ENCODE measurements at regions not wholly inside any gene's neighbourhood (a gene's known extent, or its start where the extent isn't known, plus 50 kb on each side); places are given as distances from the start of the nearest gene placed in this dataset.

GRCh38 chr16:86067936-86068335 lies 169.0 kb downstream of the IRF8 start:
- peaks cover 11% of the 10 kb centered on the region for H3K27me3 ChIP-seq (ENCODE audit: control insufficient read depth, insufficient read depth, low read length)
- no peak overlapping the region for H3K4me3 ChIP-seq (ENCODE audit: low read length)
- no peaks in the 10 kb centered on the region for H3K4me1 ChIP-seq (ENCODE audit: control insufficient read depth, low read depth, low read length)
- H3K9ac ChIP-seq (ENCODE audit: low read length): no peak overlapping the region
- no peak overlapping the region for H3K27ac ChIP-seq (ENCODE audit: low read length)
- no peaks in the 10 kb centered on the region for H3K9me3 ChIP-seq (ENCODE audit: control insufficient read depth, low read depth, low read length)
- no peaks in the 10 kb centered on the region for H3K36me3 ChIP-seq (ENCODE audit: control insufficient read depth, low read depth, low read length)

GRCh38 chr16:86068722-86069121 lies 169.8 kb downstream of the IRF8 start:
- no peaks in the 10 kb centered on the region for H3K4me1 ChIP-seq (ENCODE audit: control insufficient read depth, low read depth, low read length)
- no peak overlapping the region for H3K27ac ChIP-seq (ENCODE audit: low read length)
- H3K4me3 ChIP-seq (ENCODE audit: low read length): no peak overlapping the region
- no peaks in the 10 kb centered on the region for H3K36me3 ChIP-seq (ENCODE audit: control insufficient read depth, low read depth, low read length)
- peaks cover 8% of the 10 kb centered on the region for H3K27me3 ChIP-seq (ENCODE audit: control insufficient read depth, insufficient read depth, low read length)
- no peak overlapping the region for H3K9ac ChIP-seq (ENCODE audit: low read length)
- H3K9me3 ChIP-seq (ENCODE audit: control insufficient read depth, low read depth, low read length): no peaks in the 10 kb centered on the region

GRCh38 chr16:86069736-86070298 lies 170.9 kb downstream of the IRF8 start:
- H3K27me3 ChIP-seq (ENCODE audit: control insufficient read depth, insufficient read depth, low read length): peaks cover 8% of the 10 kb centered on the region
- no peak overlapping the region for H3K27ac ChIP-seq (ENCODE audit: low read length)
- no peak overlapping the region for H3K4me3 ChIP-seq (ENCODE audit: low read length)
- no peaks in the 10 kb centered on the region for H3K9me3 ChIP-seq (ENCODE audit: control insufficient read depth, low read depth, low read length)
- H3K4me1 ChIP-seq (ENCODE audit: control insufficient read depth, low read depth, low read length): peaks cover 7% of the 10 kb centered on the region
- H3K9ac ChIP-seq (ENCODE audit: low read length): no peak overlapping the region
- H3K36me3 ChIP-seq (ENCODE audit: control insufficient read depth, low read depth, low read length): no peaks in the 10 kb centered on the region

DNA sequence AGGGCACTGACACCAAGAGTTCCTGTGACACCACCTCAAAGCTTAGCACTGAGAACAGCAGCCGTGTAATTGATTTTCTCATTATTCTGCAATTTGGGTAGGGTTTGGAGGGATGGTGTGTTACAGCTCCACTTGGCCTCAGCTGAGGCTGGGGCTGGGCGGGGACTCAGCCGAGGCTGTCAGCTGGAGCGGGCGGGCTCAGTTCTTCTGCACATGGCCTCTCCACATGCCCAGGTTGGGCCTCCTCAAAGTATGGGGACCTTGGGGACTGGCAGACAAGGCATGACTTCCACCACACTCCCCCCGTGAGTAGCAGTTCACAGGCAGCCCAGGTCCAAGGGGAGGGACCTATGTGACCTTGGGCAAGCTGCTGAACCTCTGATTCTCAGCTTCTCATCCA lies 171.5 kb downstream of the IRF8 start:
- Histone ChIP-seq H3K9ac (ENCODE audit: low read length) (no peak overlapping the region), H3K27ac (ENCODE audit: low read length) (no peak overlapping the region), H3K4me1 (ENCODE audit: control insufficient read depth, low read depth, low read length) (peaks cover 12% of the 10 kb centered on the region), H3K36me3 (ENCODE audit: control insufficient read depth, low read depth, low read length) (no peaks in the 10 kb centered on the region), H3K4me3 (ENCODE audit: low read length) (no peak overlapping the region), H3K9me3 (ENCODE audit: control insufficient read depth, low read depth, low read length) (no peaks in the 10 kb centered on the region), H3K27me3 (ENCODE audit: control insufficient read depth, insufficient read depth, low read length) (peaks cover 12% of the 10 kb centered on the region)

- peaks cover 12% of the 10 kb centered on the region for H3K4me1 ChIP-seq (ENCODE audit: control insufficient read depth, low read depth, low read length)
Measured at GRCh38 chr16:86070971-86071370, 172.0 kb downstream of the IRF8 start.

DNA sequence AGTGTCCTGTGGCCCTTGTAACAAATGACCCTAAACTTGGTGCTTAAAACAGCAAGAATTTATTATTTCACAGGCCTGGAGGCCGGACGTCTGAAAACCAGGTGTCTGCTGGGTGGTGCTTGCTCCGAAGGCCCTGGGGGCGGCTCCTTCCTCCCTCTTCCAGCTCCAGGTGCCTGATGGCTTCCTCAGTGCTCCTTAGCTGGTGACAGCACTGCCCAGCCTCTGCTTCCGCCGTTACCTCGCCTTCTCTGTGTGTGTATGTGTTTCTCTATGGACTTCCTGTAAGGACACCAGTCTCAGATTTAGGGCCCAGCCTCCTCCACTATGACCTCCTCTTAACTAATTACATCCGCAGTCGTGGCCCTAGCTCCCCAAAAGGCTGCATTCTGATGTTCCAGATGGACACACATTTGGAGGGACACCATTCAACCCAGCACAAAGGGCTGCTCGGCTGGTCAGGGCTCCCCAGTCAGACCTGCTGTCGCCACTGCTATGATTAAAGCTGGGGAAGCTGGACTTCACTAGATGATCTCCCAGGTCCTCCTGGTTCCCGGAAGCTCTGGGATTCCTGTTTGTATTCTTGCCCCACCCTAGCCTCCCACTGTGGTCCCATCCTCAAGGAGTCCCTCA lies 172.8 kb downstream of the IRF8 start:
- Histone ChIP-seq H3K4me1 (ENCODE audit: control insufficient read depth, low read depth, low read length) (peaks cover 12% of the 10 kb centered on the region), H3K4me3 (ENCODE audit: low read length) (no peak overlapping the region), H3K9me3 (ENCODE audit: control insufficient read depth, low read depth, low read length) (no peaks in the 10 kb centered on the region), H3K9ac (ENCODE audit: low read length) (no peak overlapping the region), H3K27ac (ENCODE audit: low read length) (no peak overlapping the region), H3K36me3 (ENCODE audit: control insufficient read depth, low read depth, low read length) (no peaks in the 10 kb centered on the region), H3K27me3 (ENCODE audit: control insufficient read depth, insufficient read depth, low read length) (peaks cover 19% of the 10 kb centered on the region)

More at GRCh38 chr16:86070971-86071370, 172.0 kb downstream of the IRF8 start:
- no peaks in the 10 kb centered on the region for H3K9me3 ChIP-seq (ENCODE audit: control insufficient read depth, low read depth, low read length)
- H3K4me3 ChIP-seq (ENCODE audit: low read length): no peak overlapping the region
- H3K27me3 ChIP-seq (ENCODE audit: control insufficient read depth, insufficient read depth, low read length): peaks cover 17% of the 10 kb centered on the region
- H3K36me3 ChIP-seq (ENCODE audit: control insufficient read depth, low read depth, low read length): no peaks in the 10 kb centered on the region
- no peak overlapping the region for H3K27ac ChIP-seq (ENCODE audit: low read length)
- H3K9ac ChIP-seq (ENCODE audit: low read length): no peak overlapping the region

DNA sequence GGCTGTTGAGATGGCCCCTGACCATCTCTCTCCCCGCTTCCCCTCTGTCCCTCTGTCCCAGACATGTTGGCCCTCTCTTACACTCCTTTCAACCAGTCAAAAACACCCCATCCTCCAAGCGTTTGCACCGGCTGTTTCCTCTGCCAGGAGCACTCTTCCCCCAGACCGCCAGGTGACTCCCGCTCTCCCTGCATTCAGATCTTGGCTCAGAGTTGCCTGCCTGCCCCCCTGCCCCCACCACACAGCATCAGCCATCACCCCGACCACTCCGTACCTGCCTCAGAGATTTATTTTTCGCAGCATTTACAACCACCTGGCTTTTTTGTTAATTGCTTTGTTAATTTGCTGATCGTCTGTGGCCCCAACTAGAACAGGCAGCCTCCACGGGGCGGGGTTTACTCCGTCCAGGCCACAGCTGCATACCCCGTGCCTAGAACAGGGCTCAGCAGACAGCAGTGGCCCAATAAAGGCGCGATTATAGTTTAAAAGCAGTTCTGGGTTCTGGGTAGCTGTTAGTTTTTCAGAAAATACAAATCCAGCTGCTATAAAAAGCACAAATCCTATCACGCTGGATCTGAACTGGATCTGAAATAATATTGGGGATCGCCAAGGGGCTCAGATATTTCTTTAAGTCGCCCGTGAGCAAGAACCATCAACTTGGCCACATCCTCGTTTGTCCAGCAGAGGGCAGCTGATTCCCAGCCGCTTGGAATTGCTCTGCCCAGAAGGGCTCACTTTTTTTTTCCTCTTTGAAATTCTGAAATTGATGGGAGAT lies 173.6 kb downstream of the IRF8 start:
- peaks cover 12% of the 10 kb centered on the region for H3K4me1 ChIP-seq (ENCODE audit: control insufficient read depth, low read depth, low read length)
- no peaks in the 10 kb centered on the region for H3K9me3 ChIP-seq (ENCODE audit: control insufficient read depth, low read depth, low read length)
- H3K27ac ChIP-seq (ENCODE audit: low read length): no peak overlapping the region
- peaks cover 19% of the 10 kb centered on the region for H3K27me3 ChIP-seq (ENCODE audit: control insufficient read depth, insufficient read depth, low read length)
- no peaks in the 10 kb centered on the region for H3K36me3 ChIP-seq (ENCODE audit: control insufficient read depth, low read depth, low read length)
- H3K9ac ChIP-seq (ENCODE audit: low read length): no peak overlapping the region
- H3K4me3 ChIP-seq (ENCODE audit: low read length): no peak overlapping the region

GRCh38 chr16:86073103-86073625 lies 174.2 kb downstream of the IRF8 start:
- H3K4me3 ChIP-seq (ENCODE audit: low read length): no peak overlapping the region
- no peaks in the 10 kb centered on the region for H3K36me3 ChIP-seq (ENCODE audit: control insufficient read depth, low read depth, low read length)

GRCh38 chr16:86073763-86074493 lies 175.0 kb downstream of the IRF8 start:
- Histone ChIP-seq H3K27me3 (ENCODE audit: control insufficient read depth, insufficient read depth, low read length) (peaks cover 19% of the 10 kb centered on the region), H3K4me1 (ENCODE audit: control insufficient read depth, low read depth, low read length) (peaks cover 12% of the 10 kb centered on the region), H3K36me3 (ENCODE audit: control insufficient read depth, low read depth, low read length) (no peaks in the 10 kb centered on the region), H3K9me3 (ENCODE audit: control insufficient read depth, low read depth, low read length) (no peaks in the 10 kb centered on the region), H3K9ac (ENCODE audit: low read length) (no peak overlapping the region), H3K27ac (ENCODE audit: low read length) (no peak overlapping the region), H3K4me3 (ENCODE audit: low read length) (no peak overlapping the region)

More at GRCh38 chr16:86073103-86073625, 174.2 kb downstream of the IRF8 start:
- Histone ChIP-seq H3K27ac (ENCODE audit: low read length) (no peak overlapping the region), H3K9ac (ENCODE audit: low read length) (no peak overlapping the region), H3K4me1 (ENCODE audit: control insufficient read depth, low read depth, low read length) (peaks cover 12% of the 10 kb centered on the region), H3K9me3 (ENCODE audit: control insufficient read depth, low read depth, low read length) (no peaks in the 10 kb centered on the region), H3K27me3 (ENCODE audit: control insufficient read depth, insufficient read depth, low read length) (peaks cover 19% of the 10 kb centered on the region)

DNA sequence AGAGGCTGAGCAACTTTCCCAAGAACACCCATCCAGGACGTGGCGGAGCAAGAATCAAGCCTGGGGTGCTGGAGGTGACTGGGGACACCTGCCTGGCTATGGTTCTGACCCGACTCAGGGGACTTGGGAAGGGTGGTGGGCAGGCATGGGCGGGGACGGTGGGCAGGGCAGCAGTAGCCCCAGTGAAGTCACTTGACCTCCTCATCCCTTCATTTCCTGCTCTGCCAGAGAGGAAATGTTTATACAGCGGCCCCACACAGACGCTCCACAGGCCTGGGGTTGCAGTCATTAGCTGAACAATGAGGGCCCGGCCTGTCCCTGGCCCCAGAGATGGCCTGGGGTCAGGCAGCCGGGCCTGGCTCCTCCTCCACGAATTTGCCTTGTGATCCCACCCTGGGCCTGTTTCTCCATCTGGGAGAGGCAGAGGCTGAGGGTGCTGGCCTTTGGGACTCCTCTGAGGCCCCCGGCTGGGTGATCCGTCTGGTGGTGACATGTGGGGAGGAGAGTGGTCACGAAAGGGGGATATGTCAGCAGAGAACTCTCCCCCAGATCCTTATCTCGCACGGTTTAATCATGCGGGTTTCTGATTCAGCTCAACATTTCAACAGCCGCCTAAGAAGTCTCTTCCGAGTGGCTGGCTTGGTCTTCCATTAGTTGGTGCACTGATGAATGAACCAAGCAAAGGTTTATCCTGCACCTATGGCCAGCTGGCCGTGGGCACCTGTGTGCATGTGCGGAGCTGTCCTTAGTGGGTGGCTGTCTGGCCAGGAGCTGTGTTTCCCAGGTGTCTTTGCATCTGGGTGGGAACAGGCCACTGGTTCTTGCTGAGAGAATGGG lies 175.9 kb downstream of the IRF8 start:
- peaks cover 12% of the 10 kb centered on the region for H3K4me1 ChIP-seq (ENCODE audit: control insufficient read depth, low read depth, low read length)
- no peaks in the 10 kb centered on the region for H3K9me3 ChIP-seq (ENCODE audit: control insufficient read depth, low read depth, low read length)
- H3K27me3 ChIP-seq (ENCODE audit: control insufficient read depth, insufficient read depth, low read length): peaks cover 19% of the 10 kb centered on the region
- no peak overlapping the region for H3K4me3 ChIP-seq (ENCODE audit: low read length)
- no peak overlapping the region for H3K9ac ChIP-seq (ENCODE audit: low read length)
- H3K36me3 ChIP-seq (ENCODE audit: control insufficient read depth, low read depth, low read length): no peaks in the 10 kb centered on the region
- no peak overlapping the region for H3K27ac ChIP-seq (ENCODE audit: low read length)

DNA sequence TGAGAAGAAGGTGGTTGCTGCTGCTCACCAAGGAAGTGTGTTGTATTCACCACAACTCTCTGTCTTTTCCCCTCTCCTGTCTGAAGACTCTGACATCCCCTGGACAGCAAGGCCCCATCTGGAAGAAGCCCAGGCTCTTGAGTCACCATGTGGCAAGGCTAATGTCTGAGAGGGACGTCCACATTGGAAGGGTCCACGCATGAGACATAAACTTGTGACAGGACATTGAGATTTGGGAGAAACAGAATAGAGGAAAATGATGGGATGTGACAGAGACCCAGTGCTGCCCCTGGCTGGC lies 176.5 kb downstream of the IRF8 start:
- peaks cover 12% of the 10 kb centered on the region for H3K4me1 ChIP-seq (ENCODE audit: control insufficient read depth, low read depth, low read length)
- peaks cover 19% of the 10 kb centered on the region for H3K27me3 ChIP-seq (ENCODE audit: control insufficient read depth, insufficient read depth, low read length)
- no peaks in the 10 kb centered on the region for H3K9me3 ChIP-seq (ENCODE audit: control insufficient read depth, low read depth, low read length)
- no peak overlapping the region for H3K27ac ChIP-seq (ENCODE audit: low read length)
- H3K9ac ChIP-seq (ENCODE audit: low read length): no peak overlapping the region
- H3K4me3 ChIP-seq (ENCODE audit: low read length): no peak overlapping the region
- no peaks in the 10 kb centered on the region for H3K36me3 ChIP-seq (ENCODE audit: control insufficient read depth, low read depth, low read length)

All from iPS-18a (cell line).